ENCODE measurements at regions not wholly inside any gene's neighbourhood (a gene's known extent, or its start where the extent isn't known, plus 50 kb on each side); places are given as distances from the start of the nearest gene placed in this dataset.

GRCh38 chr2:23200068-23200786, 184.8 kb upstream of the KLHL29 start:
- no peak for DNase-seq (ENCODE audit: low spot score)

- DNase-seq (ENCODE audit: low spot score): no peak
Observed at GRCh38 chr2:23200787-23201114, 184.2 kb upstream of the KLHL29 start.

DNA sequence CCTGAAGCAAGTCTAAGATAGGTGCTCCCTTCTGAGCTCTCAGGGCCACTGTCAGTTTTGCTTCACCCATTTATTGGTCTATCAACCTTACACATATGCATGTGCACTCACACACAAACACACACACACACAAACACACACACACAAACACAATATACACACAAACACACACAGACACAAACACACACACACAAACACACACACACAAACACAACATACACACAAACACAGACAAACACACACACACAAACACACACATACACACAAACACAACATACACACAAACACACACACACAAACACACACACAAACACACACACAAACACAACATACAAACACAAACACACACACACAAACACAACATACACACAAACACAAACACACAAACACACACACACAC, 181.6 kb upstream of the KLHL29 start:
- peak; percentile 29 for DNase-seq (ENCODE audit: low spot score)

DNA sequence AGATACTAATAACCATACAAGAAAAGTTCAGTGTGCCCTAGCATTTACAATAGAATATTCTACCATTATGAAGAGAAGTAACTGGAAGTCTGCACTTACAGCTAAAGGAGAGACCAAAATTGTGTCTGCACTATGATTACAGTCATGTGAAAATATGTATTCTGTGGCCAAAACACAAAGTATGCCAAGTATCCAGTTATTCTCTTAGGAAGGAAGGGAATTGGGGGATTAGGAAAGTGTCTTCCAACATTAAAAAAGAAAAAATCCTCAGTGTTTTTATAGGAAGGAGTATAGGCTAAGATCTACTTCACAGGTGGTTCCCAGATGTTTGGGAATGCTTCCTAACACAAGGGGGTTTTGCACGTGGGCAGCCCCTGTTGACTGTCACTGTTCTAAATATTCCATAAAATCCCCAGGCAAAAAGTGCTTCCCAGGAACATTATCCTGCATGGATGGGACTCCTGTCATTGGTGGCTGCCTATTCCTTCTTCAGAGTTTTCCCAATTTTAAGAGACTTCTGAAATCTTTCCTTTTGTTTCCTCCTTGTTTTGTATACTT, 180.2 kb upstream of the KLHL29 start:
- no peak for DNase-seq (ENCODE audit: low spot score)

DNA sequence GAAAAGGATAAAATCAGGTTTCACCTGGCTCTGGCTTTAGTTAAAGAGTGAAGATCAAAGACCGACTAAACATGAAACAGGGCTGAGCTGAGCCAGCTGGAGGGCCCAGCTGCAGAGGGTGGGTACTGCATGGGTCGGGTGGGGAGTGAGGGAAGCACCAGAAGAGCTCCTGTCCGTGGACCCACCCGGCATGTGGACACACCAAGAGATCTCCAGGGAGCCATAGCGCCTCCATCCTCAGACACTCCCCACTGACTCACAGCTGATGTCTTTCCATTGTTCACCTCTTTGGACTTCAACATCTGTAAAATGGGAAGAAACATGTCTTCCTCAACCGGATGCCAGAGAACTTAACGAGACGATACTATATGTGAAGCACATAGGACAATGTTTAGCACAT, 178.3 kb upstream of the KLHL29 start:
- peak; percentile 20 for DNase-seq (ENCODE audit: low spot score)

DNA sequence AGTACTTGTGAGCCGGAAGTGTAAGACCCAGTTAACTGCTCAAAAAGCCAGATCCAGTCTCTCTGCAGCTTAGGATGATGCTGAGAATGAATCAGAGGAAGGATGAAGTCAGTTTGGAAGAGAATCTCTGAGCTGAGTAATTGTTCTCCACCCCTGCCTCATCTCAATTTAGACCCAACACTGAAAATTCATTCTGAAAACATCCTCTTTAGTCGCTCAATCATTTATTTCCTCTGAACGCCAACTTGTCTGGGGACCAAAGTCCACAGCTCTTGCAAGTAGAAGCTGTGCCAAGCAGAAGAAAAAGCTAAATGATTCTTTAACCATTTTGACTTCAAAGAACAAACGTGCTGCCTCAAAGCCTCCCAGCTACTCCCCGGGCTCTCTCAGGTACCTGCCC, 177.1 kb upstream of the KLHL29 start:
- DNase-seq (ENCODE audit: low spot score): no peak

- no peak for DNase-seq (ENCODE audit: low spot score)
Observed at GRCh38 chr2:23208339-23208738, 176.6 kb upstream of the KLHL29 start.

- no peak for DNase-seq (ENCODE audit: low spot score)
Observed at GRCh38 chr2:23209059-23209458, 175.9 kb upstream of the KLHL29 start.

GRCh38 chr2:23211987-23212583, 172.9 kb upstream of the KLHL29 start:
- no peak for DNase-seq (ENCODE audit: low spot score)

GRCh38 chr2:23213196-23213595, 171.8 kb upstream of the KLHL29 start:
- no peak for DNase-seq (ENCODE audit: low spot score)

DNA sequence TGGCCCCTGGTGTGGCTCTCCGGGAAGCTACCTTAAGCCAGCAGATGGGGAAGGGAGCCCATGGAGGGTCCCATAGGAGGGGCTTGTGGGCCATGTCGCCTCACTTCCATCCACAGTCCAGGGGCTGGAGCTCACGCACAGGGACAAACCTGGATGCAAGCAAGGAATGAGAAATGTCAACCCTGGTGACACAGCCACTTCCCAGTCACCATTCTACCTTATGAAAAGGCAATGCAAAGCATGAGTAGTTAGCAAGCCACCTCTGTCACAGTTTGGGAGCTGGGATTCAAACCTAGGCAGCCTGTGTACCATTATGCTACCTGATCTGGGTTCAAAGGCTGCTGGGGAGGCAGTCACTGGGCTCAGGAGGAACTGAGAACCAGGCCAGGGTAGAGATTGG, 170.0 kb upstream of the KLHL29 start:
- DNase-seq (ENCODE audit: low spot score): no peak

DNA sequence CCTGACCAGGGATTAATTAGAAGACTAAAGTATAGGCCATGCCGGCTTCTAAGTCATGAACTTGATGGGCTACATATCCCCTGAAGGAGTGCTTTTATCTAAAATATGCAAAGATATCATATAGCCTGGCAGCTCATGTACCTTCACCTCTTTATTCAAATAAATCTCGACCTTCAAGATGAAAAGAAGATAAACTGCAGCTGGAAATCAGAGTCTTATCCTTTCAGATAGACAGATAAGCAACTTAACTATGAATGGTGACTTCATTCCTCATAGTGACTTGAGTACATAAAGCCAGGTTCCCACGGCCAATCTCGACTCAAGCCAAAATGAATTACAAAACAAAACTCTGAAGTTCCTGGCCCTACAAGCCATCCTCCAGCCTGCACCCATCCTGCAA, 165.3 kb upstream of the KLHL29 start:
- no peak for DNase-seq (ENCODE audit: low spot score)

DNA sequence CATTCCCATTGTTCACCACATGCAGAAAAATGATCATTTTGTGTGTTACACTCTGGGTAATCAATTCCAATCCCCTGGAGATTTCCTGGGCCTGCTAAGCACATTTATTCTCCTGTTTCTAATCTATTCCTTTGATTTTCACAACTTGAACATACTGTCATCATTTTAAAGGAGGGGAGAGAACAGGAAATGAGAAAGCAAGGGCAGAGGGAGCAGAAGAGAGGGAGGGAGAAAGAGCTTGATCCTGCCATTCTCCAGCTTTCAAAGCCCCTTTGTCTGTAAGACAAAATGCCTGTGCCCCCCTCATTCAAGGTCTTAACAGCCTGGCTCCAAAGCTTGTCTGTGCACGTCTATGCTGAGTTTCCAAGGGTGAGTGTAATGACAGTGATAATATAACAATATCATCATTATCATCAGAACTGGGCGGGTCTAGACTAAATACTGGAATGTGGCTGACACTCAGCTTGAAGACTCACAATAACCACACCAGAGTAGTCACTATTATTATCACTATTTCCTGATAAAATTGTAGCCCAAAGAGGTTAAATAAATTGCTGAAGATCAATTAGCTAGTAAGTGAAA, 164.4 kb upstream of the KLHL29 start:
- DNase-seq (ENCODE audit: low spot score): peak; percentile 29

DNA sequence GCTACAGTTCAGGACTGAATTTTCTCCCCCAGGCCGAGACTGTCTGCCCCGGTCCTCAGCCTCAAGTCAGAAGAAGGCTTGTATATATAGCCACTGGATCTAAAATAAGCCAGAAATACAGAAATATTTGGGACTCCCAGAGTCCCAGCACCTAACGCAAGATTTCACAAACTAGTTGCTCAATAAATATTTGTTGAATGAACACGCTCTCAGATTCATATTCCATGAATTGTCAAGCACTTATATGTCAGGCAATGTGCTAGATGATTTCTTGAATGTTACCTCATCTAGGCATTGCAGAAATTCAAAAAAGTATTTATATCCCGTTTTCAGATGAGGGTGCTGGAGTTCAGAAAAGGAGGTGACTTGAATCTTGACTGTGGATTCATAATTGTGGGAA, 163.7 kb upstream of the KLHL29 start:
- no peak for DNase-seq (ENCODE audit: low spot score)

DNA sequence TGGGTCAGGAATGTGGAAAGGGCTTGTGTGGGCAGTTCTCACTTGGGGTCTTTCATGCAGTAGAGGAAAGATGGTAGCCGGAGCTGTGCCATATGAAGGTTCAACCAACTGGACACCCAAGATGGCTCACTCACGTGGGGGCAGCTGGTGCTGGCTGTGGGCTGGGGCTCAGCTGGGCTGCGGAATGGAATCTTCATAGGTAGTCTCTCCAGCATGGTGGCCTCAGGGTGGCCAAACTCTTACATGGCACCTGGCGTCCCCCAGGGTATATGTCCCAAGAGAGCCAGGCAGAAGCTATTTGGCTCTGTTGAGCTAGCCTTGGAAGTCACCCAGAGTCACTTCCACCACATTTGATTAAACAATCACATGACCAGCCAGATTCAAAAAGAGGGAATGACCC, 163.1 kb upstream of the KLHL29 start:
- DNase-seq (ENCODE audit: low spot score): no peak

GRCh38 chr2:23230885-23231284, 154.1 kb upstream of the KLHL29 start:
- DNase-seq (ENCODE audit: low spot score): no peak

GRCh38 chr2:23231865-23232264, 153.1 kb upstream of the KLHL29 start:
- no peak for DNase-seq (ENCODE audit: low spot score)

- no peak for DNase-seq (ENCODE audit: low spot score)
Observed at GRCh38 chr2:23235292-23235691, 149.7 kb upstream of the KLHL29 start.

GRCh38 chr2:23235736-23236135, 149.2 kb upstream of the KLHL29 start:
- no peak for DNase-seq (ENCODE audit: low spot score)

DNA sequence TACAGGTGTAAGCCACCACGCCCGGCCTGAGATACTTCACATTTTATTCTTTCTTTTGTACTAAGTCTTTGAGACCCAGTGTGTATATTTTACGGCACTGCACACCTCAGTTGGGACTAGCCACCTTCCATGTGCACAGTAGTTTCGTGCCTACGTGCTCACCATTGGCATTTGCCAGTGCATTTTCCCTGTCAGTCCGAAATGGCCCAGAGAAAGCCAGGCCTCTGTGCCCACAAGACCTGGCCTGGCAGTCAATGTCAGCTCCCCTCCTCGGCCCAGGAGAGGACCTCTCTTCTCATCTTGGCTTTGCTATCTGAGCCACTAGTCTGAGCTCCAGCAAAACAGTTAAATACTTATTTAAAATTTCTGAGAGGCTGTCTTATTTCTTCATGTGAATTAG, 147.8 kb upstream of the KLHL29 start:
- DNase-seq (ENCODE audit: low spot score): no peak

DNA sequence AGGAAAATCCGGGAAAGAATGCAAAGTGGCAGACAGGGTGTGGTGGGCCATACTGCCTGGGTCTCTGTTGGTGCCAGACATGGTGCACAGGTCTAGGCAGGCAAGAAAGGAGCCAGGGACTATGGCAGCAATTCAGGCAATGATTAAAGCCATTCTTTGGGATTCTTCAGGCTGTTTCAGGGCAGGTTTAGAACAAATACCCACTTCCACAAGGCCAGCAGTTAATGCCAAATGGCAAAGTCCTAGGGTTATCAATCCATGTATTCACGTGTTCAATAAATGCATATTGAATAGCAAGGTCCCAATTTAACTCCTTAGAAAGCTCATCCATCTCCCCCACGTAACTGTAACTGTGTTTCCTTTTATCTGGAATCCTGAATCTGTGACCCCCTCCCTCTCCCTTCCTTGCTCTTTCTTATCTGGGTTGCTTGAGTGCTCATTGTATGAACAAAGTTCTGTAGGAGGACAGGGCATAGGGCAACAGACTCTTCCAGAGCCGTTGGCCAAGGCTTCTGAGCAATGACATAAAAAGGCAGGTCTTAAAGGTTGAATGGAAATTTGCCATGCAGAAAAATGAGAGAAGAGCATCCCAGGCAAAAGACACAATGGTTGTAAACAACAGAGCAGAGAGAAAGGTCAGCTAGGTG, 146.8 kb upstream of the KLHL29 start:
- no peak for DNase-seq (ENCODE audit: low spot score)

DNA sequence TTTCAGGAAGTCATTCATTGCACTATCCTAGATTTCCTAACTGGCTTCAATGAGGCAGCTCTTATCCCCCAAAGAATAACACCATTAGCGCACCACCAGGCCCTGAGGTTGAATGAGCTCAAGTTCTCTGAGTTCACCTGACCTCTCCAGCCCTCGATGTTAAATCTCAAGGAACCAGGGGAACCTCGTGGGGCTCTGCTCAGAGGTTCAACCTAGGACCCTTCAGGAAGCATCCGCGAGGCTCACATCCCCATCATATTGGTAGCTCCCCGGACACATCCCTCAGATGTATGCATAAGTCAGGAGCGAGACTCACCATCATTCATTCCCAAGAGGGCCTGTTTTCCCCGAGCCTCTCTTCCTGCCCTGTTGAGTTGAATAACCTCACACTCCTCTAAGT, 145.6 kb upstream of the KLHL29 start:
- DNase-seq (ENCODE audit: low spot score): no peak

DNA sequence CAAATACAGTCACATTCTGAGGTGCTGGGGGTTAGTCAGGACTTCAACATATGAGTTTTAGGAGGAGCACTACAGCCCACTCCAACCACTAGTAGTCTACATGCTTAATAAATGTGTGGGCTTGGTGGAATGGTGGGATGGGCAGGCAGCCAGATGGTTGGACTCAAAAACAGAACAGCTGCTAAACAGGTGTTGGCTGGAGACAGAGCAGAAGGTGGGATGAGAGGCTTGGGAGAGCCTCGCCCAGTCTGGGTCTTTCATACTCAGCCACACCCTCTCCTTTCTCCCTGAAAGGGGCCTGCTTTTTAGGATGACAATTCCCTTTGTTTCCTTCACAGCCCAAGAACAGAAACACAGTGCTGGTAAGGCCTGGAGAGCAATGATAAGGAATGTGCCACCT, 143.9 kb upstream of the KLHL29 start:
- DNase-seq (ENCODE audit: low spot score): no peak

All from ecto neural progenitor cell (in vitro differentiated cells).